Renal cortical epithelial cell (primary cell): ENCODE measurements at regions not wholly inside any gene's neighbourhood (a gene's known extent, or its start where the extent isn't known, plus 50 kb on each side); places are given as distances from the start of the nearest gene placed in this dataset.
"Not testable (repeated sequence)": the region's sequence is repeated elsewhere in the genome, so short reads cannot be mapped to it uniquely, and the experiment has no call there.

ENCODE experiments used
- DNase-seq: peaks from one replicate; pipeline ENCODE4 v3.0.0-alpha.2; 2011; ENCODE audit warnings: low read depth

GRCh38 chr5:164972973-164973372 lies 1467.6 kb downstream of the MAT2B start:
- DNase-seq: no peak

- no peak for DNase-seq
Measured at GRCh38 chr5:164975986-164976385, 1470.6 kb downstream of the MAT2B start.

- no peak for DNase-seq
Measured at GRCh38 chr5:164980480-164980879, 1475.1 kb downstream of the MAT2B start.

- DNase-seq: no peak
Measured at GRCh38 chr5:164998142-164998541, 1492.7 kb downstream of the MAT2B start.

GRCh38 chr5:164998590-164998989 lies 1493.2 kb downstream of the MAT2B start:
- no peak for DNase-seq

- DNase-seq: no peak
Measured at GRCh38 chr5:165000479-165001190, 1495.2 kb downstream of the MAT2B start.

GRCh38 chr5:165003283-165003682 lies 1497.9 kb downstream of the MAT2B start:
- no peak for DNase-seq

GRCh38 chr5:165004175-165004574 lies 1498.8 kb downstream of the MAT2B start:
- DNase-seq: no peak

GRCh38 chr5:165014439-165014838 lies 1509.0 kb downstream of the MAT2B start:
- DNase-seq: no peak

- no peak for DNase-seq
Measured at GRCh38 chr5:165015126-165015525, 1509.7 kb downstream of the MAT2B start.

- DNase-seq: no peak
Measured at GRCh38 chr5:165015547-165015946, 1510.1 kb downstream of the MAT2B start.

GRCh38 chr5:165026971-165027370 lies 1521.6 kb downstream of the MAT2B start:
- DNase-seq: no peak

GRCh38 chr5:165028356-165028755 lies 1522.9 kb downstream of the MAT2B start:
- DNase-seq: no peak

- DNase-seq: no peak
Measured at GRCh38 chr5:165029099-165029870, 1523.9 kb downstream of the MAT2B start.

- DNase-seq: no peak
Measured at GRCh38 chr5:165030971-165031370, 1525.6 kb downstream of the MAT2B start.

- no peak for DNase-seq
Measured at GRCh38 chr5:165031371-165031770, 1526.0 kb downstream of the MAT2B start.

- DNase-seq: no peak
Measured at GRCh38 chr5:165035520-165035919, 1530.1 kb downstream of the MAT2B start.

- no peak for DNase-seq
Measured at GRCh38 chr5:165039748-165040147, 1534.3 kb downstream of the MAT2B start.

- DNase-seq: not testable (repeated sequence)
Measured at GRCh38 chr5:165045941-165046340, 1540.5 kb downstream of the MAT2B start.

GRCh38 chr5:165055476-165055875 lies 1550.1 kb downstream of the MAT2B start:
- DNase-seq: no peak

- DNase-seq: no peak
Measured at GRCh38 chr5:165057145-165057544, 1551.7 kb downstream of the MAT2B start.

- no peak for DNase-seq
Measured at GRCh38 chr5:165066751-165067385, 1561.4 kb downstream of the MAT2B start.

- DNase-seq: no peak
Measured at GRCh38 chr5:165076686-165077085, 1571.3 kb downstream of the MAT2B start.
